AG09309 (cell line): ENCODE measurements at regions not wholly inside any gene's neighbourhood (a gene's known extent, or its start where the extent isn't known, plus 50 kb on each side); places are given as distances from the start of the nearest gene placed in this dataset.

Experiments
- DNase-seq: peaks from one replicate; pipeline ENCODE4 v3.0.0-alpha.2; 2010; ENCODE audit warnings: low read depth
- H3K4me3 ChIP-seq: 2 replicates; pipeline ENCODE4 v1.5.1; 2011; ENCODE audit warnings: mild to moderate bottlenecking, low read depth, low read length, moderate library complexity; ENCODE audit not compliant: control insufficient read depth
- TF ChIP-seq, protein P1 (sequence below): IDR thresholded peaks from 2 replicates; pipeline ENCODE4 v1.5.1; 2011; ENCODE audit warnings: mild to moderate bottlenecking, low read depth, low read length, inconsistent platforms; ENCODE audit not compliant: insufficient read depth, control insufficient read depth; ENCODE audit errors: missing control alignments

DNA sequence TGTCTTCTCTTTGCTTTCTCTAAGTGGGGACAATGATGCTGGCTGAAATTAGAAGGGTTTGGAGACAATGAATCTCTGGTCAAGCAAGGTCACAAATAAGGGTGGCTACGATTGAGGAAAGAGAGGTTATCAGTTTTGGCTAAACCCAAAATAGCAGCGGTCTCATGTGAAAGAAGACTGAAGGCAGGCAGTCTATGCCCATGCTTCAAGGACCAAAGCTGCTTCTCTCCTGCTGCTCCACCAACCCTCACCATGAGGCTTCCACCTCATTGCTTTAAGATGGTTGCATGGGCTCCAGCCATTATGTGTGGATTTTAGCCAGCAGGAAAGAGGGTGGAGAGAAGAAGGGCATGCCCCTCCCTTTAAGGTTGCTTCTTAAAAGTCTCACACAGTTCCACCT is 114.1 kb upstream of the TRIM2 start:
- H3K4me3 ChIP-seq, result no peak overlapping the region
- no peak for DNase-seq
- TF ChIP-seq, protein P1, sequence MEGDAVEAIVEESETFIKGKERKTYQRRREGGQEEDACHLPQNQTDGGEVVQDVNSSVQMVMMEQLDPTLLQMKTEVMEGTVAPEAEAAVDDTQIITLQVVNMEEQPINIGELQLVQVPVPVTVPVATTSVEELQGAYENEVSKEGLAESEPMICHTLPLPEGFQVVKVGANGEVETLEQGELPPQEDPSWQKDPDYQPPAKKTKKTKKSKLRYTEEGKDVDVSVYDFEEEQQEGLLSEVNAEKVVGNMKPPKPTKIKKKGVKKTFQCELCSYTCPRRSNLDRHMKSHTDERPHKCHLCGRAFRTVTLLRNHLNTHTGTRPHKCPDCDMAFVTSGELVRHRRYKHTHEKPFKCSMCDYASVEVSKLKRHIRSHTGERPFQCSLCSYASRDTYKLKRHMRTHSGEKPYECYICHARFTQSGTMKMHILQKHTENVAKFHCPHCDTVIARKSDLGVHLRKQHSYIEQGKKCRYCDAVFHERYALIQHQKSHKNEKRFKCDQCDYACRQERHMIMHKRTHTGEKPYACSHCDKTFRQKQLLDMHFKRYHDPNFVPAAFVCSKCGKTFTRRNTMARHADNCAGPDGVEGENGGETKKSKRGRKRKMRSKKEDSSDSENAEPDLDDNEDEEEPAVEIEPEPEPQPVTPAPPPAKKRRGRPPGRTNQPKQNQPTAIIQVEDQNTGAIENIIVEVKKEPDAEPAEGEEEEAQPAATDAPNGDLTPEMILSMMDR, result no peak

DNA sequence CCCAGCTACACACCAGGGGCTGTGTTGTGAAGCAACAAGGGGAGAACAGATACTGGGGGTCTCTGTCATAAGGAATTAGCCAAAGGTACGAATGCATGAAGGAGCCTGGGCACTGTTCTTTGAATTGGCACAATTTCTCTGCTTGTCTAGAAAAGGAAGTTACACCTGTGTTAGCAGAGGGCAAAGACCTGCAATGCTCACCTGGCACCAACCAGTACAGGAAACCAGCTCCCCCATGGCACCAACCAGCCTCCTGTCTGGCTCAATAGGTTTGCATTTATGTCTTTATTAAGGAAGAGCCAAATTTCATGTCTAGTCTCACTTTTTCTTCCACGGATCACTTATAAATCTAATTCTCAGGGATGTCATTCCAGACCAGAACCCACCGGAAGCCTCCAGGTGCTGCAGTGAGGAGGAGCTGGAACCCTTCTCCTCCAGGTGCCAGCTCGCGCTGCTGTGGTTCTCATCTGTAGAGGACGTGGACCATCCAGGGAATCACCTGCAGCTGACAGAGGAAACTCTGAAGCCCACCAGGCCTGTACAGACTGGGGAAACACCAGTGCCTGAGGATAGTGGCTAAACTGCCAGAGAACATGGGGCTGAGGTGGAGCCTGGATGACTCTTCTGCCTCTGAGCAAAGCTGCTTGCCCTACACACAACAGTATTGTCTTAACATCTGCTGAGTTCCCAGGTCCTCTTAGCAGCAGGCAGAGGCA is 113.4 kb upstream of the TRIM2 start:
- TF ChIP-seq, protein P1, result no peak
- H3K4me3 ChIP-seq, result no peak overlapping the region
- no peak for DNase-seq

DNA sequence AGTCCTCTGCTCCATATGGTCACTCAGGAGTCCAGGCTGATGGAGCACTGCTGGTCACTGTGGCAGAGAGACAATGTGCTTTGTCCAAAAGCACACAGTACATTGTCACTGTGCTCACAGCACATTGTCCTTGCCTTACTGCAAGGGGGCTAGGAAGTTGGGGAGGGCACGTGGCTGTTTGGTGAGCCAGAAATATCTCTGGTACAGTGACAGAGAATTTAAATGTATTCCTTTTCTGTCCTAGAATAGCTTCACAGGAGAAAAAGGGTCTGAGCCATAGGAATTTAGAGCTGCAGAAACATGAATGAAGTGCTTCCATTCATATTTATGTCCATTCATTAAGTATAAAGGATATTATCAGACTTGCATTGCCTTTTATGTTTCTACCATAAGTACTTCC is 110.8 kb upstream of the TRIM2 start:
- TF ChIP-seq, protein P1, result no peak
- DNase-seq, result no peak
- H3K4me3 ChIP-seq, result no peak overlapping the region

DNA sequence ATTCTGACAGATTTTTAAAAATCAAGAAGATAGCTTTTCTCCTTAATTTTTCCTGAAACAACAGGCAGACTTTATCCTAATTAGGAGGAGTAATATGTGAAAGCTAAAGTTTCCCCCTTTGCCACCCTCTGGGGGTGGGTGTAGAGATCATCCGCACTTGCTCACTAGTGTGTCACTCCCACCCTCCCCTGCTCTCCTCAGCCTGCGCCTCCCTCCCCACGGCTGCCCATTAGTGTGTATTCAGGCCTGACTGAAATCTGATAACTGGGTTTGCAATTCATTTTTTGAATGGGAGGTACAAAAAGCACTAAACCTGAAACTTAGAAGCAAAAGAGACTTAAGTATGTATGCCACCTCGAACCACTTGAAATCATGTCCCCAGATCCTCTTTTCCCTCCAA is 110.4 kb upstream of the TRIM2 start:
- TF ChIP-seq, protein P1, result no peak
- no peak for DNase-seq
- H3K4me3 ChIP-seq, result no peak overlapping the region

DNA sequence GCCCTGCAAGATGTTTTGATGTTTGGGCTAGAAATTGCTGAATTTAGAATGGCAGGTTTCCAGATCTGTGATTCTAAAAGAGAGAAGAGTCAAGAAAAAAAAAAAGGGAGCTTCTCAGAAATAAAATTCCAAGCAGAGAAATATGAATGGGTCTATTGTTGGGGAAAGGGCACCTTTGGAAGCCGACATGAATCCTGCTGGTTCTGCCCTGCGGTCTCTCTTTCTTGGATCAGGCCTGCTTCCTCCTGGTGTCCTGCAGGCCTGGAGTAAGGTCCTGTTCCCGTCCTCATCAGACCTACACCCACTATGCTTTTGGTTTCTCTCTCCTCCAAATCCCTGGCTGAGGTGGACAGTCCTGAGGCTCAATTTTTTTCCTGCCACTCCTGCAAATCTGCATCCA is 109.8 kb upstream of the TRIM2 start:
- no peak overlapping the region for H3K4me3 ChIP-seq
- TF ChIP-seq, protein P1, result no peak
- DNase-seq, result no peak

DNA sequence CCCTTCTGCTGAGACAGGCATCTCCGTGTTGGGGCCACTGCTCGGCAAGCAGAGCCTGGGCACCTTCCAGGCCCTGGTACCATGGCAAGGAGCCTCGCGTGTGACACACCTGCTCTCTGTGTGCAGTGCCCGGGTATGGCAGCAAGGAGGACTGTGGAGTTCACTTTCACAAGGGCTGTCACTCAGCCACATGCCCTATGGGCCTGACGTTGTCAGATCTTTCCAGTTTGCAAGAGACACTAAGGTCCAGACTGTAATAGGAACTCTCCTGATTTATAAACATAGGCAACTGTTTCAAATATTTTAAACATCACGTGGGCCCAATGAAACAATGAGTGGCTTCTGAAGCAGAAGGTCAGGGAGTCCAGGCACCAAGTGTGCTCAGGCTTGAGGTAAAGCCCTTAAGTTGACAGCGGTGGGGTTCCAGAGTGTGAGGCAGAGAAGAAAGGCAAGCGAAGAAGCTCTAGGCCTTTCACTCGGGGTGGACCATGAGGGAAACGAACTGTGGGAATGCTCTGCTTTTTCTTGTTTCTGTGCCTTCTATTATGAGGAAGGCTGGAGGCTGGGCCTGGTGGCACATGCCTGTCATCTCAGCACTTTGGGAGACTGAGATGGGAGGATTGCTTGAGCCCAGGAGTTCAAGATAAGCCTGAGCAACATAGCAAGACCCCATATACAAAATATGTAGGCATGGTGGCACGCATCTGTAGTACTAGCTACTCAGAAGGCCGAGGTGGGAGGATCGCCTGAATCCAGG is 108.6 kb upstream of the TRIM2 start:
- no peak overlapping the region for H3K4me3 ChIP-seq
- no peak for DNase-seq
- TF ChIP-seq, protein P1, result no peak
